ENCODE measurements at regions not wholly inside any gene's neighbourhood (a gene's known extent, or its start where the extent isn't known, plus 50 kb on each side); places are given as distances from the start of the nearest gene placed in this dataset.
"Not testable (repeated sequence)": the region's sequence is repeated elsewhere in the genome, so short reads cannot be mapped to it uniquely, and the experiment has no call there.

DNA sequence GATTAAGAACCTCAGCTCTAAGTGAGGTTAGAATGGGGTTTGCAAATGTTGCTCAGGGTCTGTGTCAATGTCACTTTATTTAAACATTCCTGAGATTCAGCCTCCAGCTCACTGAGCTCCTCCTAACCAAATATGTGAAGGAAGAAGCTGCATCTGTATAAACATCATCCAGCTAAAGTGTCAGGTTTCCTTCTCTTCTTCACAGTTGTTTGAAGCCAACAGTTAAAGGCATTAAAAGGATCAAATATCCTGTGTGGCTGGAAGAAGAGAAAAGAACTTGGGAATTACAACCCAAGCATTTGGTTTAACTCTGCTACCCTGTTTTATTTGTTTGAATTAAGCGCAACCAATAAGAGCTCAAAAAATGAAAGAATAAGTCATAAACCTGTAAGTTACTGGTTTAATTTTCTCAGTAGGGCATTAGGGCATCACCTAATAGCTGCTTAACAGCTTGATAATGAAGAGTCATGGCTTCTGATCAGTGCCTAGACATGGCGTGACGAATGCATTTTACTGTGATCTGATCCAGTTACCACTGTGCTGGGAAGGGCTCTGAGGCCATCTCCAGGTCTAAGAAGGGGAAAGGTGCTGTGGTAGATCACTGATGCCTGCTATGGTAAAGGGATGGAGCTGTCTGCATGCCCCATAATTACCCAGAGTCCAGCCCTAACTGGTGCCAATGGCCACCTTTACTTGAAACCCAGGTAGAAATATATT lies 165.7 kb upstream of the TSC22D2 start:
- no peak for DNase-seq (ENCODE audit: low spot score)

DNA sequence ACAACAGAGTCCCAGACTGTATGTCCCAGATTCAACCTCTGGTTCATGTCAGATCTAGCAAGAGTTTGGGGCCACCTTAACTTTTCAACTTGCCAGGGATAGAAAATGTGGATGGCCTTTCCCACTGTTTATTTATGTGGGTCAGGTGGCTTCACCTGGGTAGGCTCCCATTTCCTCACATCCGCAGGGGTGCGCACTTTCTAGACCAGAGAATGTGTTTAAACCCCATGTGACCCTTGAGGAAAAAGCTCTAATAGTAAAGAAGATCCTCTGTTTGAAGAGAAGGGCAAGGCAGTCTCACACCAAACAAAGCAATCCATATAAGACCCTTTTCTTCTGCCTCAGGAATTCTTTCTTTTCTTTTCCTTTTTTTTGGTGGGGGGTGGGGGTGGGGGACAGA lies 167.2 kb upstream of the TSC22D2 start:
- no peak for DNase-seq (ENCODE audit: low spot score)

DNA sequence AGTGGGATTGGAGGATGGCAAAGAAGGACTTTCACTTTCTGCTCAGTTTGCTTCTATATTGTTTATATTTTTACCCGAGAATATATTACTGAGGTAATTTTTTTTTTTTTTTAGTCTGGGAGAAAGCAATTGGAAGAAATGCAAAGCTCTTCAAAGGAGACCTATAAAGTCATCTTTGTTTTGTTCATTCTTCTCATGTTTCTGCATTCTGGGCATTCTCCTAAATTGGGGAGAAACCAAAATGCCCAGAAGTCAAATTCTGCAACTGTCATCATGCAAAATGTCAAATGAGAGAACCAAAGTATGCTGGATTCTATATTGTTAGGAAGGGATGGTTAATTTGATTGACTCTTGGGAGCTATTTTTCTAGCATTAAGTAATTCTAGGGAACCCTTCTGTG lies 168.3 kb upstream of the TSC22D2 start:
- no peak for DNase-seq (ENCODE audit: low spot score)

DNA sequence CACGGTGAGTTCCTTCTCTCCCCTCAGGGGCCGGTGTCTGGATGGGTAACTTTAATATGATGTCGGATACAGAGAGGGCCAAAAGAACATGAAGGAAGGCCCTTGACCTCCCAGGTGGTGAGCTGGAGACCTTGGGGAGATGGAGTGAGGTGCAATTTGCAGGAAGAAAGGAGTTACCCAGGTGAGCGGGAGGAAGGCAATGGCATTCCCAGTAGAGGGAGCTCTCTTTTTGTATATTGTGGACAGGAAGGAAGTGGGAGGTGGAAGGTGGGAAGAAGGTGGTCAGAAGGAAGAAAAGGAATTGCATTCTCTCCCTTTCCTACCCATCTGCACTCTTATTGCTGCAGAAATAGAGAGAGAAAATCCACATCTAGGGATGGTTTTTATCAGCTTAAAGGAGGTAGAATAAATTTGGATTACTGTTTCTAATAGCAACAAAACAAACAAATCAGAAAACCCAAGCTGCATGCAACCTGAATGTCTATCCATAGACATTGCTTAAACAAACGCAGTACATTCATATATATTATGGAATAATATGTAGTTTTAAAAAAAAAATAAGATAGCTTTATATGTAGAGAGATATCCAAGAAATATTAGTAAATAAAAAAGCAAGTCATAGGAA lies 169.0 kb upstream of the TSC22D2 start:
- DNase-seq (ENCODE audit: low spot score), result peak; percentile 70

DNA sequence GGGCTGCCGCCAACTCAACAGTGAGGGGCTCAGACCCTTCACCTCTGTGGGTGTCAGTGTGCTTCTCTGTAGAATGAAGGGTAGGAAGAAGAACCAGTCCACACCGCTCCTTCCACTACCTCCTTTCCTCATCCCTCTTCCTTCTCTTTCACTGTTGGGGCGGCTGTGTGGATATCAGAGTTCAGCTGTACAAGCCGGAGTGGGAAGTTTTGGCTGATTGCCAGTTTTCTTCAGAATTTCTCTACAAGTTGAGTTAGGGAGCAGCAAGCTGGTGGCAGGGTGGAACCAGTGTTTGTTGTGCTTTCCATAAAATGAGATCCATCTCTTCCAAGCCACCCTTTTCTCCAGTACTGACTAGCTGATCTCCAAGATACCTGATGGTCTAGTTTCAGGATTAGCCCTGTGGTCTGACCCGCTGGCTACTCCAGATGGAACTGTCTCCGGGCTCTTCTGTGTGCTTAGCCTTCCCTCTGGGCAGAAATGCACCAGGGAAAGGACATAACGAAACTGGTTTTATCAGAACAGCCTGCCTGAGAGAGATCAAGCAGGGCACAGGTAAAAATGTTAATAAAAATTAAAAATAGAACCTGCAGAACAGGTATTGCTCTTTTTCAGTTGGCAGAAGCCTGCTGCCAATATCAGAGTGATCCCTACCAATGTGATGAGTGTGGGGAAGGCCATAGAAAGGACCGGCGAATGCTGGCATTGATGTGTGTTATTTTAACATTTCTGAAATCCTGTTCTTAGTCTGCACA lies 169.9 kb upstream of the TSC22D2 start:
- no peak for DNase-seq (ENCODE audit: low spot score)

DNA sequence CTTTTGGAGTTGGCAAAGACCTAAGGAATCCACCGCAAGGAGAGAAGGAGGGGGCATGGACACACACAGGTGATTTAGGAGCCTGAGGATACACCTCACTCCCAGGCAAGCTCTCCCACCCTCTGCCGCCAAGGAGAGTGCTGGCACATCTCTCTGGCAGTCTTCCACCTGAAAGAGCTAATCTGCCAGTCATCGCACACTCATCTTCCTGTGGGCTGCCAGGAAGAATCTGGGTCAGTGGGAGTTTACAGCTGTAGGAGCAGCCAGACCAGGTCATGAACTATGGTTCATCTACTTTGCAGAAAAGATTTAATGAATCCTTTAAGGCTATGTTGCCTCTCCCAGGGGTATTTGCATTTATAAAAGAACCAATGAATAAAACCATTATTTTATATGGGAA lies 170.6 kb upstream of the TSC22D2 start:
- DNase-seq (ENCODE audit: low spot score), result no peak

DNA sequence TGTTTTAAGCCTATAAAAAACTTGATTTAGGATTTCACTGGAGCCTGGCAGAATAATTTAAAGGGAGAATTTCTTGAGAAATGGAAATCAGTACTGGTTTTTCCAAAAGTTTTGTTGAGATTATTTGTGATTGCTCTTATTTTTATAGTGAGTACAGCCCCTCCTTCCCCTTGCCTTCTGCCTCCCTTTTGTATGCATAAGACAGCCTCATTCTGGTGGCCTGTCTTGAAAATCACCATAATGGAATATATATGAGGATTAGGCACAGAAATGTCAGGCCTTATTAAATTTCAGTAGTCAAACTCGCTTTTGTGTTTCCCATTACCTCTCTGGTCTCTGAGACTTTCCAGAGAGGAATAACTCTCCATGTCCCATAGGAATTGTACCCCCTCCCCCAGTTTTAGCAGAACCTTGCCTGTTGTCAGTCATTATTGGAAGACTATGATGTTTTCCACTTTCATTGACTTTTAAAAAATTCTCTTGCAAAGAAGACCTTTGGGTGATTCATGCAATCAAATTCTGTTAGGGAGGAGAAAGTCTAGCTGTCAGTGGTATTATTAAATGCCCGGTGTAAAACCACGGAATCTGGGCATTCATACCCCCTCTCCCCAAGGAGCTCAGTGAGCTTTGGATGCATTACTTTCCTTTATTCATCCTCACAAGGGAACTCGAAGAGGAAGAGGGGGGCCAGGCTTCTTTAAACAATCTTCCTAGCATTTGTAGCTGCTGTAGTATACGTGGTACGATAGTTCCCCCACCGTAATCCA lies 171.6 kb upstream of the TSC22D2 start:
- DNase-seq (ENCODE audit: low spot score), result no peak

DNA sequence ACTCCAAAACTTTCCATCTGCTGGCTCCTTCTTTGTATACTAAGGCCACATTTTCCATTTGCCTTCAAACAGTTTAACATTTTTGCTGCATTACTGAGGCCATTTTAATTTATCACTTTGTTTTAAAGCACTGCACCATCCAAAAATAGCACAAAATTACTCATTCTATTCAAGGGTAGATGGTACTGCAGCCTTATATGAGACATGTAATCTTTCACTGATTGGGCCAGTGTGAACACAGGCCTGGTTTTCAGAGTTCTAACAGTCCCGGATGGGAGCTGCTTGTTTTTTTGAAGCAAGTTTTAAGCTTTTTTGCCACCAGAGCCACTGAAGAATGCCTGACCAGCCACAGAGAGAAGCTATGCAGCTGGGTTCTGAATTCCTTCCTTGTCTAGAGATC lies 172.3 kb upstream of the TSC22D2 start:
- no peak for DNase-seq (ENCODE audit: low spot score)

DNA sequence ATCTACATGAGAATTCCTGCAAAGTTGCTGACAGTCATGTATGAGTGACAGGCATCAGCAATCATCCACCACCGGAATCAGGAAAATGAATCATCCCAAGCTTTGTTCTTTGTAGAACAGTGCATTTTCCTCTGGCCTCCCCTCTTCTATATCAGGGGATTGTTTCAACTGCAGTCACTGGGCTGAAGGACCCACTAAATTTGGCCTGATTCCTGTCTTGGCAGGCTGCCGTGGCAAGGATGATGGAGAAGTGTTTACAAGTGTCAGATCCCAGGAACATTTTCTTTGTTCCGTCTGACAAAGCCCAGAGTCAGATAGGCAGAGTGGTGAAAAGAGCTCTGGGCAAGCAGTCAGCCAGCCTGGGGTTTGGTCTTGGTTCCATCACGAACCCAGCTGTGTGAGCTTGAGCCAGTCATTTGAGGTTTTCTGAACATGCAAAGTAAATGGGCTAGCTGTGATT lies 175.1 kb upstream of the TSC22D2 start:
- no peak for DNase-seq (ENCODE audit: low spot score)

DNA sequence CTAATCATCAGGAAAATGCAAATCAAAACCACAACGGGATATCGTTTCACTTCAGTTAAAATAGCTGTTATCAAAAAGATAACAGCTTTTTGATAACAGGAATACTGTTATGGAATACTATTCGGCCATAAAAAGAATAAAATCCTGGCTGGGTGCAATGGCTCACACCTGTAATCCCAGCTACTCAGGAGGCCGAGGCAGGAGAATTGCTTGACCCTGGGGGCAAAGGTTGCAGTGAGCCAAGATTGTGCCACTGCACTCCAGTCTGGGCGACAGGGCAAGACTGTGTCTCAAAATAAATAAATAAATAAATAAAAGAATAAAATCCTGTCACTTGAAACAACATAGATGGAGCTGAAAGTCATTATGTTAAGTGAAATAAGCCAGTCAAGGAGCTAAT lies 178.1 kb upstream of the TSC22D2 start:
- DNase-seq (ENCODE audit: low spot score), result no peak

DNA sequence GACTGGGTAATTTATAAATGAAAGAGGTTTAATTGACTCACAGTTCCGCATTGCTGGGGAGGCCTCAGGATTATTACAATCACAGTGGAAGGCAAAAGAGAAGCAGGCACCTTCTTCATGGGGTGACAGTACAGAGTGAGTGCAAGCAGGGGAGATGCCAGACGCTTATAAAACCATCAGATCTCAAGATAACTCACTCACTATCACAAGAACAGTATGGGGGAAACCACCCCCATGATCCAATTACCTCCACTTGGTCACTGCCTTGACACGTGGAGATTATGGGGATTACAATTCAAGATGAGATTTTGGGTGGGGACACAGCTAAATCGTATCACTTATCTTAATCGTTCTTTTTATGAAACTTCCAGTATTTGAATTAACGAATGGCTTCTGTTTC lies 179.5 kb upstream of the TSC22D2 start:
- DNase-seq (ENCODE audit: low spot score), result not testable (repeated sequence)

DNA sequence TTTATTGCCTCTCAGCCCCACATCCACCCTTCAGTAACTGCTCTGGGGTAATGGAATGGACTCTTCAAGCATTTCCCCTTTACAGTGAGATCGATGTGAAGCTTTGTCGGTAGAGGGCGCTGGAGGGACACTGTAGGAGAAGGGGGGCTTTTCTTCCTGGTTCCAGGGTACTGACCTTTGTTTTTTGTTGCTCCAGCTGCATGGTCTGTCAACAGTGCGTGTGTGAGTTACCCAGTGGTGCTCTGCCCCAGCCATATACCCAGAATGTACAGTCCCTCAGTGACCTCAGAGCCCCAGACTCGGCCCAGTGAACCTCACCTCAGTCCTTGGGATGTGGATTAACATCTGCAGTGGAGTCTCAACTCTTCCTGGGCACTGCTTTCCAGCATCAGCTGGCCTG lies 180.3 kb upstream of the TSC22D2 start:
- peak; percentile 28 for DNase-seq (ENCODE audit: low spot score)

DNA sequence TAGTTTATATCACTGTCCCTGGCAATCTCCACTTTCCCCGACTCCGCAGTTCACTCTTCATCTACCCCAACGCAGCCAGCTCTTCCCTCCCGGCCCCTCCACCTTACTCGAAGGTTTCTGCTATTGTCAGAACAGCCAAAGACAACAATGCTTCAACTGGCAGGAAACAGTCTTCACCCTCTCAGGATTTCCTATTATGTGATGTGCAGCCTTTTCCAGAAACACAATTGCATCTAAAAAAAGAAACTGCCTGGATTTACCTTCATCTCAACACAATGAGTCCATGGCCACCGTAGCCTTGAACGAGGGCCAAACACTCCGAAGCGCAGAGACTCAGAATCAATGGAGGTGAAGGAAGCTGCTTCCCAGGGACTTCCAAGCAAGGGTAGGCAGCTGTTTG lies 182.1 kb upstream of the TSC22D2 start:
- DNase-seq (ENCODE audit: low spot score), result no peak

DNA sequence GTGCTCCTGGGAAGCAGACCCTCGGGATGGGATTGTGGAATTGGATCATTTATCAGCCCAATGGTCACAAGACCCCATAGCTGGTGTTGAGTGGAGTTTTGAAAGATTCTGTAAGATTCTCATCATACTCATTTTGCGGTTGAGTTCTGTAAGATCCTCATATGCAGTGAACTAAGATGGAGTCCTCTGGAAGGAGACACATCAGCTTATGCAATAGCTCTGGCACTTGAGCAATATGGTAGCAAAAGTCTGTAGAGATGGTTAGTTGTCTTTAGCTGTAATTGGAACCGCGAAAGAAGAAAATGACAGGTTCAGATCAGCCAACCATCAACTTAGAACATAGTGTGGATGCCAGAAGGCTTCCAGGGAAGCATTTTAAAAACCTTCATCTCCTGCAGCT lies 184.5 kb upstream of the TSC22D2 start:
- DNase-seq (ENCODE audit: low spot score), result no peak

DNA sequence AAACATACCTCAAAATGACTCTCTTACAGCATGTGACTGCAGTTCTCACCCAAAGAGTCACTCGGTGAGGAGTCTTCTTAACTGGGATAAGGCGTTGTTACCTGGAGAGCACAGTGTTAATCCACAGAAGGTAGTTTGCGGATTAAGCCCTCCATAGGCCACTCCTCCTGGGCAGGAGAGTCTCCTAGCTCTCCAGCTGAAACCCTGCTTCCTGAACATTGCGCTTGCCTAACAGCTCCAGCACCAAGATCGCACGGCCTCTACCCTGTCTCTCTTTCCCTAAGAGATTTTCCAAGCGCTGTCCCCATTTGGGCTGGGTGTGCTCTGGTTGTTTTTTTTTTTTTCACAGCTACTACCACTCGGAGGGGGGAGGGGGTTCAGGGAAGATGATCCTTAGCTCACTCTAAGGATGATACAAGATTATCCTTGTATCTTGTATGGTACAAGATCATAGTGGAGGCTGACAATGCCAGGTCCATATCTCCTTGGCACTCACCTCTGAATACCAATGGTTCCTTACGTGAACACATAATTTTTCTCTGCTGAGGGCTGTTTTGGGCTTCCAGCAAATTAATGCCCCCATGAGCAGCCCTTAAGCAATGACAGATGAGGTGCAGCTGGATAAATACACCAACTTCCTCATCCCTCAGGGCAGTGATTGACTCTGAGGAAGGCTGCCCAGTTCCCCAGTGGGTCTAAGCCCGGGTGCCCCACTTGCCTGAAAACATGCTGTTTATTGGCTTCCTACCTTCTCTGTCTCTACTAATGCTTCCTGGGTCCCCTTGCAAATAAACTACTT lies 185.2 kb upstream of the TSC22D2 start:
- DNase-seq (ENCODE audit: low spot score), result no peak

DNA sequence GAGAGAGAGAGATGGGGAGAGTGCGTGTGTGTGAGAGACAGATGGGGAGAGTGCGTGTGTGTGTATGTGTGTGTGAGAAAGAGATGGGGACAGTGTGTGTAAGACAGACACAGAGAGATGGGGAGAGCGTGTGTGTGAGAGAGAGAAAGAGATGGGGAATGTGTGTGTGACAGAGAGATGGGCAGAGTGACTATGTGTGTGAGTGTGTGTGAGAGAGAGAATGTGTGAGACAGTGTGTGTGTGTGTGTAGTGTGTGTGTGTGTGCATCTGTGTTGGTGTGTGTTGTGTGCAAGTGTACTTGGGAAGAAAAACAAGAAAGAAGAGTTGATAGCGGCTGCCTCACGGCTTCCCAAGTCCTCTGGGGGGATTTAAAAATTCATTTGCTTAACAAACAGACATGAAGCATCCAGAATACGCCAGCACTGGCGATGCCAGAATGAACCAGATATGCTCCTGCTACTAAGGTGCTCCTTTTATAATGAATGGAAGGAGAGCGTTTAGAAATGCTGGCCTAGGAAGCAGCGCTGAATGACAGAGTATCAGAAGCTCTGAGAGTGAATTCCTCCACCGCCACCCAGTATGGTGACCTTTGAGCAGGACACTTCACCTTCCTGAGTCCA lies 186.1 kb upstream of the TSC22D2 start:
- no peak for DNase-seq (ENCODE audit: low spot score)

DNA sequence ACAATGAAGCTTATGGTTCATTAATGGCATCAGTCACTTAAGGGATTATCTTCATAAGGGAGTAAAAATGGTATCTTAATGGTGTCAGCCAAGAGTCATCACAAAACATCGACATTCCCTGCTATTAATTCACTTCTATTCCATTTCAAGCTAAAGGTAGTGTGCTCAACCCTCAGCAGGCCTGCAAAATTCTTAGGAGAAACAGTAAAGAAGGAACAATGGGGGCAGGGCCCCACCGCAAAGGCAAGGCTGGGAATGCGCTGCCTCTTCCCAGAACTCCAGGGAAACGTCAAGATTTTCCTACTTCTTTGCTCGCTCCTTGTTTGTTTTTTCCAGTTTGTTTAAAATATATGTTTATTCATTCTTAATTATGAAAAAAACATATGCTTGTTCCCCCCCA lies 187.3 kb upstream of the TSC22D2 start:
- DNase-seq (ENCODE audit: low spot score), result no peak

DNA sequence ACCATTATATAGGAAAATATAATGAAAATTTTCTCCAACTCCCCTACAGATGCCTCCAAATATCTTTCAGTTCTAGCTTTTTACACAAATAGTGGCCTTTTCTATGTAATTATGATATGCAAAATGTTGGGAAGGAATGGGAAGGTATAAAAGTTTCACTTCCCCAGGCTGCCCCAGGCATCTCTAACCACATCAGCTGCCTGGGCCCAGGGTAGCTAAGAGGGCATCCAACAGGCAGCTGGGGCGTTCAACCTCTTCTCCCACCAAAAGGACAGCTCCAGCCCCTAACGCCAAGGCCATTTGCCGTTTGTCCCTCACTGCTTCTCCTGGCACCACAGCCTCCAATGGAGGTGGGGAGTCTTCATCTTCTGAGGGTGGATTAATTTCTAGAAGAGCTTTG lies 188.1 kb upstream of the TSC22D2 start:
- no peak for DNase-seq (ENCODE audit: low spot score)

DNA sequence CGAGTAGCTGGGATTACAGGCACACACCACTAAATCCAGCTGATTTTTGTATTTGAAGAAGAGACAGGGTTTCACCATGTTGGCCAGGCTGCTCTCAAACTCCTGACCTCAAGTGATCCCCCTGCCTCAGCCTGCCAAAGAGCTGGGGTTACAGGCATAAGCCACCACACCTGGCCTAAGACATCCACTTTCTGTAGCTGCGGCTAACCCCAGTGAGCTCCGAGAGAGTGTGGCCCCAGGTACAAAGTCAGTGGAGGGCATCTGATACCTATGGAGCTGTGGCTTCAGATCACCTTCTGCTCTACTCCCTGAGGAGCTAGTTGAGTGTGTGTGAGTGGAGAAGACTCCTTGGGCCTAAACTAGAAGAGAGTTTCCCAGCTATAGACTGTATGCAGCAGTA lies 189.3 kb upstream of the TSC22D2 start:
- no peak for DNase-seq (ENCODE audit: low spot score)

DNA sequence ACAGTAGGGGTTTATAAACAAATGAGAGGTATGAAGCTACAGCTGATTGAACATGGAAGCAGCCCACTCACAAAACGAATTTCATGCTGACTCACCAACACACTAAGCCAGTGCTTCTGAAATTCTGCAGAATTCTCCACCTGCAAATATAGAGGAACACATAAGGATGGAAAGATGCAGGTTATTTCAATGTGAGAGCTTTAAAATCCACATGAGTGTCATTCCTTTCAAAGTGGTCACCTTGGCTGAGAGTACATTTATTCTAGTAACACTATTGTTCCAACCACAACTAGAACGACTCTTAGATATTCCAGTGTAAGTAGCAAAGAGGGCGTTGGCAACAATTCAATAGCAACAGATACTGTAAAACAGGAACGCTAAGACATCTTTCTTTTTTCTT lies 189.9 kb upstream of the TSC22D2 start:
- no peak for DNase-seq (ENCODE audit: low spot score)

DNA sequence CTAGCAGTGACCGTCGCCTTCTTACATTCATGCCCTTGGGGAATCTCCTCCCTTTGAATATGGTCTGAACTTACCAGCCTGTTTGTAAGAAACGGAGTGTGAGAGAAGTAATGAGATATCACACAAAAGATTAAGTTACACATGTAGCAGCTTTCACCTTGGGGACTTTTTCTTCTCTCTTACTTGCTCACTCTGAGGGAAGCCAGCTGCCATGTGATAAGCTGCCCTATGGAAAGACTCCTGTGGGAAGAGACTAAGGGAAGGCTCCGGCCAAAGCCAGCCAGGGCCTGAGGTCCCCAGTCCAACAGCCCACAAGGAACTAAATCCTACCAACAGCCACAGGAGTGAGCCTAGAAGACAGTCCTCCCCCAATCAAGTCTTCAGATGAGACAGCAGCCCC lies 190.4 kb upstream of the TSC22D2 start:
- DNase-seq (ENCODE audit: low spot score), result no peak
